B cell (primary cell): ENCODE measurements at regions not wholly inside any gene's neighbourhood (a gene's known extent, or its start where the extent isn't known, plus 50 kb on each side); places are given as distances from the start of the nearest gene placed in this dataset.

Experiments
- EZH2 ChIP-seq: IDR thresholded peaks from 2 replicates; pipeline ENCODE4 v1.6.1; 2012; ENCODE audit warnings: borderline replicate concordance, low read depth, mild to moderate bottlenecking, moderate library complexity, low read length; ENCODE audit not compliant: insufficient read depth, poor library complexity, severe bottlenecking
- TF ChIP-seq, protein P1 (sequence below): fragments of 200-600 bp; IDR thresholded peaks from one replicate; pipeline ENCODE4 v1.8.0; 2022; ENCODE audit warnings: antibody characterized with exemption, mild to moderate bottlenecking

- TF ChIP-seq, protein P1, sequence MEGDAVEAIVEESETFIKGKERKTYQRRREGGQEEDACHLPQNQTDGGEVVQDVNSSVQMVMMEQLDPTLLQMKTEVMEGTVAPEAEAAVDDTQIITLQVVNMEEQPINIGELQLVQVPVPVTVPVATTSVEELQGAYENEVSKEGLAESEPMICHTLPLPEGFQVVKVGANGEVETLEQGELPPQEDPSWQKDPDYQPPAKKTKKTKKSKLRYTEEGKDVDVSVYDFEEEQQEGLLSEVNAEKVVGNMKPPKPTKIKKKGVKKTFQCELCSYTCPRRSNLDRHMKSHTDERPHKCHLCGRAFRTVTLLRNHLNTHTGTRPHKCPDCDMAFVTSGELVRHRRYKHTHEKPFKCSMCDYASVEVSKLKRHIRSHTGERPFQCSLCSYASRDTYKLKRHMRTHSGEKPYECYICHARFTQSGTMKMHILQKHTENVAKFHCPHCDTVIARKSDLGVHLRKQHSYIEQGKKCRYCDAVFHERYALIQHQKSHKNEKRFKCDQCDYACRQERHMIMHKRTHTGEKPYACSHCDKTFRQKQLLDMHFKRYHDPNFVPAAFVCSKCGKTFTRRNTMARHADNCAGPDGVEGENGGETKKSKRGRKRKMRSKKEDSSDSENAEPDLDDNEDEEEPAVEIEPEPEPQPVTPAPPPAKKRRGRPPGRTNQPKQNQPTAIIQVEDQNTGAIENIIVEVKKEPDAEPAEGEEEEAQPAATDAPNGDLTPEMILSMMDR: no peak
- no peak for TF ChIP-seq EZH2
These were observed 463.6 kb upstream of the ALCAM start for GRCh38 chr3:104903064-104903463.
